ENCODE measurements at regions not wholly inside any gene's neighbourhood (a gene's known extent, or its start where the extent isn't known, plus 50 kb on each side); places are given as distances from the start of the nearest gene placed in this dataset.

- no peak overlapping the region for H3K27ac ChIP-seq
- no peaks in the 10 kb centered on the region for H3K9me3 ChIP-seq
- TF ChIP-seq CTCF (IDR thresholded peaks at IDR 0.05) (no peak), POLR2AphosphoS5 (IDR thresholded peaks at IDR 0.05) (no peak), EP300 (IDR thresholded peaks at IDR 0.05) (no peak), POLR2A (IDR thresholded peaks at IDR 0.05) (no peak)
- 47 to 48% methylated on average over 3 of the region's 3 CpGs for WGBS, 2 donors
- H3K36me3 ChIP-seq, result no peaks in the 10 kb centered on the region
- no peaks in the 10 kb centered on the region for H3K27me3 ChIP-seq
- DNase-seq, result no peak
- no peak overlapping the region for H3K4me3 ChIP-seq
- H3K4me1 ChIP-seq, result no peaks in the 10 kb centered on the region
- no peak for ATAC-seq (ENCODE audit: low FRiP score in 2 of 2)
These were observed 91.0 kb downstream of the TMPRSS5 start for GRCh38 chr11:113615098-113615497.

GRCh38 chr11:113614097-113614496 lies 92.0 kb downstream of the TMPRSS5 start:
- ATAC-seq (ENCODE audit: low FRiP score in 2 of 2) (no peak), DNase-seq (no peak)
- WGBS, 2 donors, result 84 to 100% methylated on average over 2 of the region's 2 CpGs

GRCh38 chr11:113613619-113614018 lies 92.5 kb downstream of the TMPRSS5 start:
- WGBS, 2 donors, result 48 to 54% methylated on average over 5 of the region's 5 CpGs
- H3K4me3 ChIP-seq, result no peak overlapping the region
- ATAC-seq (ENCODE audit: low FRiP score in 2 of 2) (no peak), DNase-seq (no peak)
- H3K27me3 ChIP-seq, result no peaks in the 10 kb centered on the region
- no peaks in the 10 kb centered on the region for H3K9me3 ChIP-seq
- no peaks in the 10 kb centered on the region for H3K4me1 ChIP-seq
- H3K27ac ChIP-seq, result no peak overlapping the region
- no peak for TF ChIP-seq POLR2A (IDR thresholded peaks at IDR 0.05)
- TF ChIP-seq CTCF (IDR thresholded peaks at IDR 0.05), result no peak
- TF ChIP-seq POLR2AphosphoS5 (IDR thresholded peaks at IDR 0.05), result no peak
- TF ChIP-seq EP300 (IDR thresholded peaks at IDR 0.05), result no peak
- no peaks in the 10 kb centered on the region for H3K36me3 ChIP-seq

More at GRCh38 chr11:113614097-113614496, 92.0 kb downstream of the TMPRSS5 start:
- Histone ChIP-seq H3K27ac (no peak overlapping the region), H3K4me1 (no peaks in the 10 kb centered on the region), H3K9me3 (no peaks in the 10 kb centered on the region), H3K36me3 (no peaks in the 10 kb centered on the region), H3K27me3 (no peaks in the 10 kb centered on the region), H3K4me3 (no peak overlapping the region)
- TF ChIP-seq CTCF (IDR thresholded peaks at IDR 0.05) (no peak), POLR2AphosphoS5 (IDR thresholded peaks at IDR 0.05) (no peak), POLR2A (IDR thresholded peaks at IDR 0.05) (no peak), EP300 (IDR thresholded peaks at IDR 0.05) (no peak)

- WGBS, 2 donors, result 72 to 85% methylated on average over 1 of the region's 1 CpG
- no peak overlapping the region for H3K4me3 ChIP-seq
- ATAC-seq (ENCODE audit: low FRiP score in 2 of 2), result no peak
These were observed 101.9 kb downstream of the TMPRSS5 start for GRCh38 chr11:113604186-113604585.

More at GRCh38 chr11:113604186-113604585, 101.9 kb downstream of the TMPRSS5 start:
- Histone ChIP-seq H3K27me3 (no peaks in the 10 kb centered on the region), H3K9me3 (peaks cover 0 to 14% (median 0%) of the 10 kb centered on the region in 4 donors), H3K4me1 (no peaks in the 10 kb centered on the region), H3K36me3 (no peaks in the 10 kb centered on the region), H3K27ac (no peak overlapping the region)
- no peak for TF ChIP-seq EP300 (IDR thresholded peaks at IDR 0.05)
- no peak for TF ChIP-seq POLR2A (IDR thresholded peaks at IDR 0.05)
- TF ChIP-seq POLR2AphosphoS5 (IDR thresholded peaks at IDR 0.05), result no peak
- TF ChIP-seq CTCF (IDR thresholded peaks at IDR 0.05), result no peak
- no peak for DNase-seq

All from upper lobe of left lung (tissue), 6 donors.